HFF-Myc (cell line): ENCODE measurements at regions not wholly inside any gene's neighbourhood (a gene's known extent, or its start where the extent isn't known, plus 50 kb on each side); places are given as distances from the start of the nearest gene placed in this dataset.

ENCODE experiments used
- DNase-seq: peaks from one replicate; pipeline ENCODE4 v3.0.0-alpha.2; 2011; ENCODE audit warnings: low read depth; ENCODE audit errors: extremely low read depth
- H3K4me3 ChIP-seq: replicated peaks from 2 replicates; pipeline ENCODE4 v1.5.1; 2011; ENCODE audit warnings: low read depth, mild to moderate bottlenecking, control low read depth, low read length
- TF ChIP-seq, protein P1 (sequence below): IDR thresholded peaks from 2 replicates; pipeline ENCODE4 v1.5.1; 2012; ENCODE audit warnings: mild to moderate bottlenecking, low read depth, low read length, control low read depth; ENCODE audit errors: missing control alignments

DNA sequence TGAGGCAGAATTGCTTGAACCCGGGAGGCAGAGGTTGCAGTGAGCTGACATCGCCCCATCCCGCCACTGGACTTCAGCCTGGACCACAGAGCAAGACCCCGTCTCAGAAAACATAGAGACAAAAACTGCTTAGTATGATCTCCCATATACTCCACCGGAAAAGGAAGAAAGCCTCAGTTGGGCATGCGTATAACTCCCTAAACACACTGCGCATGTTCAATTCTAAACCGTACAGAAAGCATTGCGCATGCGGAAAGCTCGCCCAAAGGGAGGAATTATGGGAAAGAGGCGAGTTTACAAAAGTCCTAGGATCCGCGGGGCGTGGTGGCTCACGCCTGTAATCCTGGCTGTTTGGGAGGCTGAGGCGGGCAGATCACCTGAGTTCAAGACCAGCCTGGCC lies 312.7 kb upstream of the ERCC4 start:
- TF ChIP-seq, protein P1, sequence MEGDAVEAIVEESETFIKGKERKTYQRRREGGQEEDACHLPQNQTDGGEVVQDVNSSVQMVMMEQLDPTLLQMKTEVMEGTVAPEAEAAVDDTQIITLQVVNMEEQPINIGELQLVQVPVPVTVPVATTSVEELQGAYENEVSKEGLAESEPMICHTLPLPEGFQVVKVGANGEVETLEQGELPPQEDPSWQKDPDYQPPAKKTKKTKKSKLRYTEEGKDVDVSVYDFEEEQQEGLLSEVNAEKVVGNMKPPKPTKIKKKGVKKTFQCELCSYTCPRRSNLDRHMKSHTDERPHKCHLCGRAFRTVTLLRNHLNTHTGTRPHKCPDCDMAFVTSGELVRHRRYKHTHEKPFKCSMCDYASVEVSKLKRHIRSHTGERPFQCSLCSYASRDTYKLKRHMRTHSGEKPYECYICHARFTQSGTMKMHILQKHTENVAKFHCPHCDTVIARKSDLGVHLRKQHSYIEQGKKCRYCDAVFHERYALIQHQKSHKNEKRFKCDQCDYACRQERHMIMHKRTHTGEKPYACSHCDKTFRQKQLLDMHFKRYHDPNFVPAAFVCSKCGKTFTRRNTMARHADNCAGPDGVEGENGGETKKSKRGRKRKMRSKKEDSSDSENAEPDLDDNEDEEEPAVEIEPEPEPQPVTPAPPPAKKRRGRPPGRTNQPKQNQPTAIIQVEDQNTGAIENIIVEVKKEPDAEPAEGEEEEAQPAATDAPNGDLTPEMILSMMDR, result no peak
- no peak for DNase-seq

DNA sequence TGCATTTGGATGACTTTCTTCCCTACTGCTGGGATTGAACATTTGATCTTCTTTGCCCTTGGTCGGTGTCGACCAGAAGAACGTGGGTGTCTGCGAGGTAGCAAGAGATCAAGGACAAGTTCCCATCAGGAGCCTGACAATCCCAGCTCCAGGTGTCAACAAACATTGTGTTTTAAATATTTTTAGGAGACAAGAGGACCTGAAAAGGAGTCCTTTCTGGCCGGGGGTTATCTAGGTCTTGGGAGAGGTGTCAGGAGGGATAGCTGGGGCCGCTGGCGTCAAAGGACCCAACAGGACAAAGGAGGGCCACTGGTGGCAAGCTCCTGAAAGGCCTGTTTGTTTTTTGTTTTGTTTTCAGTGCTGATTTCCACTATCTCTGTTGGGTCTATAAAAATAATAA lies 308.4 kb upstream of the ERCC4 start:
- no peak for DNase-seq
- no peak overlapping the region for H3K4me3 ChIP-seq
- TF ChIP-seq, protein P1, result no peak

More for the DNA sequence above, 312.7 kb upstream of the ERCC4 start:
- H3K4me3 ChIP-seq, result no peak overlapping the region

DNA sequence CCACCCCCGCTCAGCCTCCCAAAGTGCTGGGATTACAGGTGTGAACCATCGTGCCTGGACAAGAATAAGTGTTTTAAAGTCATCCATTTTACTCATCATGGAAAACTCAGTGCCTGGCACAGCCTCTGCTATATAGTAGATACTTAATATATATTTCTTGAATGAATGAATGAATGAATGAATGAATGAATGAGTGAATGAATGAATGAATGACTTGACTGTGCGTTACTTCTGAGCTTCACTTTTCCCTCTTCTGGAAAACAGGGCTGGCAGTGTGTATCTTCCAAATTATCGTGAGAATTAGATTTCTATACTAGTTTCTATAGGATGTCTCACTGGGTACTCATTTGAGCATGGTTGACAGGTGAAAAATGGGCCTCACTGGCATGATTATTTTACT lies 307.3 kb upstream of the ERCC4 start:
- no peak overlapping the region for H3K4me3 ChIP-seq
- no peak for DNase-seq
- TF ChIP-seq, protein P1, result no peak

DNA sequence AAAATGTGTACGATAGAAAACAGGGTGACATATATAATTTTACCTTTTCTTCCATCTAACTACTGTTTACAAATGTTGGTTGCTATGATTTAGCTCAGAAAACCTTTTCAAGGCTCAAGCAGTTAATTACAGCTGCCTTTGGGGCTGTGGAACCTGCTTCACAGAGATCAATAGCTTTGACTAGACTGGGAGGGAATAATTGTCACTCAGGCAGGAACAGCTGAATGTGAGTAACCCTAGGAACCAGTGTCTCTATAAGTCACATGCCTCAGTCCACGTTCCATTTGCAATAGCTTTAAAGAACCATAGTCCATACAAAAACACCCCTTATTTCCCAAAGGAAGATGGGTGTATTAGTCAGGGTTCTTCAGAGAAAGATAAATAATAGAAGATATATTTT lies 306.8 kb upstream of the ERCC4 start:
- no peak for DNase-seq
- TF ChIP-seq, protein P1, result no peak
- H3K4me3 ChIP-seq, result no peak overlapping the region

DNA sequence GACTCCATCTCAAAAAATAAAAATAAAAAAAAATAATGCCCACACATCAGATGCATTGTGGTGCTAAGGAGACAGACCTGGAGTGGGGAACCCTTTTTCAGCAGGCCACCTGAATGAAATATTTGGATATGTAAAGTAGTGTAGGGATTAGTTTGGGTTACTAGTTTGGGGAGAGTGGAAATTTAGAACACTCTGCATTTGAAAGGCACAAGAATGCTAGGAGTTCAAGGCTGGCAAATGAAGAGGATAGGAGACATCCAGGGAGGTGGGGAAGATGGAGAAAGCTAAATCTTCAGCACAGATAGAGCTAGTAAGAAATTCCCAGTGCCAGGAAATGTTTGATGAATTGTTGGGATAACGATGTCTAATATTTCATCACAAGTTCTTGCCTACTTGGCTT lies 298.3 kb upstream of the ERCC4 start:
- H3K4me3 ChIP-seq, result no peak overlapping the region
- TF ChIP-seq, protein P1, result no peak
- DNase-seq, result no peak

DNA sequence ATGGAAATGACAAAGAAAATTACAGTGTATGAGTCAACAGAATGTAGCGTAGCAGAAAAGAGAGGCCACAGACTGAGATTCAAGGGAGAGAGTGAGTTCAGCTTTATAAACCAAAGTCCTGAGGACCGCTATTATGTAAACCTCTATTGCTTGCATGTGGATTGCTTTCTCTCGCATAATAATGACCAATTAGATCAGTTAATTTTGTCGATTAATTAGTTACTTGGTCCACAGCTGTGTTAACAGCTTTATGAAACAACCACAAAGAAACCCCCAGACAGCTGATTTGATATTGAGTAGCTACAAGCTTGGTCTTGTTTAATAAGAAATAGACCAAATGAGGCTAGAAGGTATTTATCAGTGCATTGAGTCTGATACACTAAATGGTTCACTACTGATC lies 291.8 kb upstream of the ERCC4 start:
- no peak for DNase-seq
- TF ChIP-seq, protein P1, result no peak

DNA sequence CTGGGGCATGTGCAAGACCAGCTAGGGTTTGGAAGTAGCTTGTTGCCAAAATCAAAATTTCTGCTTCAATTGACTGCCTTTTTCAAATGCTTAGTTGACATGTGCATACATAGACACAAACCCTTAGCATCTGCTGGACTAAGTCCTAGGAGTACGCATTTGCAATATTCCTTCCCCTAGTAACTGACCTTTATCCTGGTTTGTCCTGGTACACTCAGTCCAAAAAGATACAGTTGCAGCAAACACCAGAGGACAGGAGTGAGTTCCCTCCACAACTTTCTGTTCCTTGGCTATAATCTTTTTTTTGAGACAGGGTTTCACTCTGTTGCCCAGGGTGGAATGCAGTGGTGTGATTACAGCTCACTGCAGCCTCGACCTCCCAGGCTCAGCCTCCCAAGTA lies 290.2 kb upstream of the ERCC4 start:
- H3K4me3 ChIP-seq, result no peak overlapping the region
- TF ChIP-seq, protein P1, result no peak
- DNase-seq, result no peak

More for the DNA sequence above, 291.8 kb upstream of the ERCC4 start:
- H3K4me3 ChIP-seq, result no peak overlapping the region
